GM21717 (cell line): ENCODE measurements at regions not wholly inside any gene's neighbourhood (a gene's known extent, or its start where the extent isn't known, plus 50 kb on each side); places are given as distances from the start of the nearest gene placed in this dataset.

Source experiments
- ATAC-seq: cut with Tn5 transposase; IDR thresholded peaks from one replicate; pipeline ENCODE4 v1.9.1; 2021; ENCODE audit warnings: mild to moderate bottlenecking, moderate library complexity; ENCODE audit not compliant: unreplicated experiment

GRCh38 chr4:24705016-24705753 is 90.2 kb upstream of the SOD3 start:
- ATAC-seq = no peak

DNA sequence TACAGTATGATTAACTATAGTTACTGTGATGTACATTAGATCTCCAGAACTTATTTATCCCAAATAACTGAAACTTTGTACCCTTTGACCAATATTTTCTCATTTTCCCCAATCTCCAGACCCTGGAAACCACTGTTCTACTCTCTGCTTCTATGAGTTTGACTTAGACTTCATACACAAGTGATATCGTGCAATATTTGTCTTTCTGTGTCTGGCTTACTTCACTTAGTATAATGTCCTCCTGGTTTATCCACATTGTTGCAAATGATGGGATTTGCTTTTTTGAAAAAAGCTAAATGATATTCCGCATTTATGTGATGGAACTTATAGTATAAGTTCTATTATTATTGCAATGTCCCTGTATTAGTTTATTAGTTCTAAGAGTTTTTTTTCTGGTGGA is 81.8 kb upstream of the SOD3 start:
- ATAC-seq = no peak

DNA sequence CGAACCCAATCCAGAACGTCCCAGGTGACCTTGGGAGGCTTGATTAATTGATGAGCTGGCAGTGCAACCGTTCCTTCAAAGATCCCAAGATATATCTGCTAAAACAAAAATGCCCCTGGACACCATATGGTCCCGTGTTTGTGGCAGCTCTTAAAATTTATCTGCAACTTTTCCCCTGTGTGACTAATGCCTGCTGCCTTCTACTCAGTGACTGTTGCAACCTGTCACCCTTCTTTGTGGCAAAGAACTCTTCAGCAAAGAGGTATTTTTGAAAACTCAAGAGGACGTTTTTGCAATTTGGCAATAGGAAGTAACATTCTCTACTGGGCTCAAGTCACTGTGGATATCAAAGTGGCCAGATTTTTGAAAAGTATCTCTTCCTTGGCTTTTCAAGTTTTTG is 75.8 kb upstream of the SOD3 start:
- no peak for ATAC-seq

- ATAC-seq = no peak
These were observed 74.9 kb upstream of the SOD3 start for GRCh38 chr4:24720436-24720835.

GRCh38 chr4:24720979-24721378 is 74.4 kb upstream of the SOD3 start:
- no peak for ATAC-seq

DNA sequence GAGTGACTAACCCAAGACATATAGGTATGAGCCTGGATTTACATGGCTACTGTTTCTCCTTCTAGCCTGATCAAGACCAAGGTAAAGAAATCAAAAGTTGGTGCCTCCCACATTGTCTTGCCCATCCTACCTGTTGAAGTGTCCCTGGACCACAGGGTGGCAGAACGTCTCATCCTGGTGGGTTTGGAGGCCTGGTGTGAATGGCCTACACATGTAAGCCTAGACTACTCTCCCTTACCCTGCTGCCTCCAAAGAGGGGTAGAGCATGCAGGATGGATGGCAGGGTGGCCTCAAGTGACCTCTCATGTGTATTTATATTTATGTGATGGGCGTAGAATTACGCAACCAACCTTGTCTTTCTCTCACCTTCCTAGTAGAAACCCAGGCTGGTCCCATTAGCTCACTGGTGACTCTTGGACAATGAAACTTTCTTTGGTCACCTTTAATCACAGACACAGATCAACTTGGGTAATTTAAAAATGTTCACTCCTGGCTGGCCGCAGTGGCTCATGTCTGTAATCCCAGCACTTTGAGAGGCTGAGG is 73.3 kb upstream of the SOD3 start:
- no peak for ATAC-seq

DNA sequence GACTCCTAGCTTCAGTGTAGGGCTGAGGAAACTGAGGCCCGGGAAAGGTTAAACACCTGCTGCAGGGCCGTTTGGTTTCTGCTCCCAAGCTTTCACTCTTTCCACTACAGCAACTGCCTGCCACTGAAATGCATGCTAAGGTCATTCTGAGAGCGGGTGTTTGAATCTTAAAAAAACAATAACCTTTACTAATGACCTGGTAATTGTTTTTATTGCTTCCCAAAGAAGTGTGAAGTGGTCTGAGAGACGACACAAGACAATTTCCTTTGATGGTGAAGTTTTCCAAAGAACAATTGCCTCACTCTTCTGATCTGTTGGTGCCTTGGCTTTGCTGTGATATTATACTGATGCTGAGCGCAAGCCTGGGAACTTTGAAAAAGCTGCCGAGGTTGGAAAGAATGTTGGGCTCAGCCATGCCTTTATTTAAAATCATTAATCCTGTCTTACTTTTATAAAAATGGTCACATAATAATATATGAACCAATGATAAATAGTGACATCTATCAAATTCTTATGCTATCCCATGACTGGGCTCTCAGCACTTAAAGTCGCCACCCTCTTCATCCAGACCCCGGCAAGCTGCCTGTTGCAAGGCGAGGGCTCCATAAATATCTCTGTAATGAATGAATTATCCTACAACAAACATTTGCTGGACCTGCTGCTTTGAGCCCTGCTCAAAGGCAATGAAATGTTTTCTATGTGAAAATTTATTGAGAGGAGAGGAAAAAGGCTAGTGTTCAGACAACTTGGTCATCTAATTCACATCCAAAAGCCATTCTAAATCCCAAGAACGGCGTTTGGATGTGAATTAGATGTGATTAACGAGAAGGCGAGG is 67.8 kb upstream of the SOD3 start:
- ATAC-seq = no peak

GRCh38 chr4:24729119-24729730 is 66.1 kb upstream of the SOD3 start:
- ATAC-seq = no peak

DNA sequence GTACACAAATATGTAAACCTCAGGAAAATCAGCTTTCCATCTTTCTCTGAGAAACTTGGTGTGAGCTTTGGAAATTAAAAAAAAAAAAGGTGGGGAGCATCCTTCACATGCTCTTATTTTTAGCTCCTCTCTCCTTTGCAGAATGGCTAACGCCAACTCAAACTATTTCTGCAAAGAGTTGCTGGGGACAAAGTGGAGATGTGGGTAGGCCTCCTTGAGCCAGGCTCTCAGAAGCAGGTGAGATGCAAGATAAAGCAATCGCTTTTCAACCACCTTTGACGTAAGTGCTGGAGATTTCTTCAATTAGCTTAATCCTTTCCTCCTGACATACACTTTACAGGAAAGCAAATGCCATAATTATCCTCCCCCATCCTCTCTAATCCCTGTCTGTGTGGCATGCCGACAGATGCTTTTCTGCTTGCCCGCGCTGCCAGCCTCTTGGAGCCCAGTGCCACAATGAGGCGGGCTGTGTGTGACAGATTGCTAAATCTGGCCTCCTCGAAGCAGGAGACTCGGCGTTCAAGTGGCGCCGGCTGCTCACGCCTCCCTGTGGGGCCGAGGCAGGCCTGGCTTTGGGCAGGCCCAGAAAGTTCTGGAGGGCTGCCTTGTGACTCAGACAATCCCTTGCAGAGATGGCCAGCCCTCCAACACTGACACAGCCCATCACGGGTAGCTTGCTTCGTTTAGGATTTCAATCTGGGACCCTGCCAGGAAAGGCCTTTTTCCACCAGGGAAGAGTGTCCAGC is 64.9 kb upstream of the SOD3 start:
- ATAC-seq = no peak

GRCh38 chr4:24731448-24731847 is 63.9 kb upstream of the SOD3 start:
- ATAC-seq = no peak

DNA sequence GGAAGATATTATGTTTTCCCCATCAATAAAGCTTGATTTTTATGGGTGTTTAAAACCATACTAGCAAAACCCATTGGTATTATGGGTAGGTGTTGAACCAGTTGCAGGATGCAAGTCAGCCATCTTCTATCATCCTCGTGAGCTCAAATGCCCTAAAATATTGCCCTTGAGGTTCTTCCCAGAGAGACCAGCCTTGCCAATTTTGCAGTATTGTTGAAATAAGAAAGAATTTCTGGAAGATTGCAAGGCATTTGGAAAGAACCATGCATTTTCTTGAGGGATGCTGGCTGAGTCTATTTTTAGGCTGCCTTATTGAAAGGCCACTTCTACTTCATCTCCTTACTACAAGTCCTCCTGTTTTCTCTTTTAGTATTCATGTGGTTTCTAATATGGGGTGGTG is 60.9 kb upstream of the SOD3 start:
- no peak for ATAC-seq

- ATAC-seq = no peak
These were observed 59.3 kb upstream of the SOD3 start for GRCh38 chr4:24736066-24736465.

DNA sequence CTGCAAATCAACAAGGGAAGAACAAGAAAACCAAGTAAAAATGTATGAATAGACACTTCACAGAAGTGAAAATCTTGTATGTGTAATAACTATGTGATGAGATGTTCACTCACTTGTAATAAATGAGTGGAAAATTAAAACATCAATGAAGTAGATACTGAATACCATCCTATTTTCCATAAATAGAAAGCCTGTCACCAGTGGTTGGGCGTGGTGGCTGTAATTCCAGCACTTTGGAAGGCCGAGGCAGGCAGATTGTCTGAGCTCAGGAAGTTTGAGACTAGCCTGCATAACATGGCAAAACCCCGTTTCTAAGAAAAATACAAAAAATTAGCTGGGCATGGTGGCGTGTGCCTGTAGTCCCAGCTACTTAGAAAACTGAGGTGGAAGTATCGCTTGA is 53.5 kb upstream of the SOD3 start:
- ATAC-seq = no peak

DNA sequence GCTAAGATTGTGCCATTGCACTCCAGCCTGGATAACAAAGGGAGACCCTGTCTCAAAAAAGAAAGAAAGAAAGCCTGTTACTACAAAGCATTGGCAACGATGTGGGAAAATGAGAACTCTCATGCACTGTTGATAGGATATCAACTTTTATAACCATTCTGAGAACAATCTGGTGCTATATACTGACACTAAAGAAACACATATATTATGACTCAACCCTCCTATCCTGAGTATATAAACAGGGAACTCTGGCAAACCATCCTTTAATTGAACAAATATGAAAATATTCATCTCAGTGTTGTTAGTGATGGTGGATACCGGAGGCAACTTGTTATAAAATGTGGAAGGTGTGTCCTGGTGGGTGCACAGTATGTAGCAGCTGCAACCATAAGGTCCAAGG is 53.0 kb upstream of the SOD3 start:
- no peak for ATAC-seq

DNA sequence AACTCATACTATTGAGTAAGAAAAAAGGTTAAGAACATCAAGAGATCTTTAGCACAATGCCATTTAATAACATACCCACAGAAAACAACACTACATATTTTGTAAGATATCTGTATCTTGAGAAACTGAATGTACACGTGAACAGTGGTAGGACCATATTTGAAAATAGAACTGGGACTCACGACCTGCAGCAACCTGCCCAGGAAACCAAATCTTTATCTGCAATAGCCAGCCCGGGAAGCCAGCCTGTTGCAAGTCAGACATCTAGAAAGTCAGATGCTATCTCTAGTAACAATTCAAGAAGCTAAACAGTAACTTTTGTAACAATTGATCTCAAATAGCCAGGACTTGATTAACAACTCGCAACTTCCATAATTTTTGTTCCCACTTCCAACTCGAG is 52.6 kb upstream of the SOD3 start:
- ATAC-seq = no peak

GRCh38 chr4:24743206-24743605 is 52.2 kb upstream of the SOD3 start:
- ATAC-seq = no peak

DNA sequence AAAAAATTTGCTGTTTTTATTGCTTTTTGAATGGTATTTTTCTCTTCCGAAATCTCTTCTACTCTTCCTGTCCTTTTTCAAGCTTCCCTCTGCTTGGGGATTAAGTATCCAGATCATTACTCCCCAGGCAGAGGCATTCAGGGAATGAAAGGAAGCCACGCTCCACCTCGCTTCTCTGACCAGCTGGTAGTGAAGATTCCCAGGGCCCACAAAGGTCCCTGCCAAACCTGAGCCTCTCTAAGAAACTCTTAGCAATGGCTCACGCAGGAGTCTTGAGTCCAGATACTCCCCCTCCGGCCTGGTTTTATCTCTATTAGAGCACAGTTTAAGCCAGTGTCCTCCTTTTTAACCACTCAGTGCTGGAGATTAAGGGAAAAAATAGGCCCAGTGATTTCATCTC is 51.4 kb upstream of the SOD3 start:
- ATAC-seq = no peak

DNA sequence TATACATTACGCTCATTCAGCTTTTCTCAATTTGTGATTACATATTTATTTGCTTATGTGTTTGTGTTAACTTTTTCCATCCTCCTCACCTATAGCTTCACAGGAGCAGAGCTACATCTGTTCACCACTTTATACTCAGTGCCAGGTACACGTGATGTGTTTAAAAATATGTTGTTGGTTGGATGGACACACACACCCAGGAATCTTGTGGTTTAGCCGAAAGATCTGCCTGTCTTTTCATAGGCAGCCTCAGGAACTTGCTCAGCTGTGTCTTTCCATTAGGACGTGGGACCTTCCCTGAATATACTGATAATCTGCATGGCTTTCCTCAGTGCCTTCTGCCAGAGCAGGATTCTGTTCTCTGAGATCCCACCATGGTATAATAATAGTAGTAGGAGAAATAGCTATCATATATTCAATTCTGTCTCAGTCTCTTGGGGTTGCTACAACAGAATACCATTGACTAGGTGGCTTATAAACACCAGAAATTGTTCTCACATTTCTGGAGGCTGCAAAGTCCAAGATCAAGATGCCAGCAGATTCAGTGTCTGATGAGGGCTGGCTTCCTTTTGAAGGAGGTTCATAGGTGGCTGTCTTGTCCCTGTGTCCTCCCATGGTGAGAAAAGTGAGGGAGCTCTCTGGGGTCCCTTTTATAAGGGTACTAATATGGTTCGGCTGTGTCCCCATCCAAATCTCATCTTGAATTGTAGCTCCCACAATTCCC is 50.0 kb upstream of the SOD3 start:
- ATAC-seq = no peak
